ENCODE measurements at regions not wholly inside any gene's neighbourhood (a gene's known extent, or its start where the extent isn't known, plus 50 kb on each side); places are given as distances from the start of the nearest gene placed in this dataset.

GRCh38 chr7:155870334-155871180, 58.3 kb upstream of the SHH start:
- Mint-ChIP-seq H3K4me1 (ENCODE audit: low read depth, unreplicated experiment) (no peaks in the 10 kb centered on the region), H3K36me3 (ENCODE audit: low read depth, unreplicated experiment) (no peaks in the 10 kb centered on the region), H3K4me3 (ENCODE audit: unreplicated experiment) (no peak overlapping the region), H3K9me3 (ENCODE audit: unreplicated experiment) (peaks cover 3% of the 10 kb centered on the region), H3K27ac (ENCODE audit: unreplicated experiment) (no peak overlapping the region), H3K27me3 (ENCODE audit: low read depth, unreplicated experiment) (peaks cover 28% of the 10 kb centered on the region)
- Histone ChIP-seq H3K4me2 (ENCODE audit: low read length) (no peak overlapping the region), H3K27me3 (ENCODE audit: insufficient read depth, low read length) (peaks cover 13% of the 10 kb centered on the region), H3K27ac (ENCODE audit: low read depth, low read length) (no peak overlapping the region), H3K9ac (ENCODE audit: low read length) (no peak overlapping the region), H3K9me3 (ENCODE audit: insufficient read depth, low read depth, low read length) (peaks cover 4% of the 10 kb centered on the region), H4K20me1 (ENCODE audit: insufficient read depth, low read length) (no peaks in the 10 kb centered on the region), H3K79me2 (ENCODE audit: insufficient read depth, low read length) (no peaks in the 10 kb centered on the region), H3K36me3 (ENCODE audit: insufficient read depth, low read length) (no peaks in the 10 kb centered on the region), H2AFZ (ENCODE audit: low read depth, low read length) (no peak overlapping the region), H3K4me1 (ENCODE audit: insufficient read depth, low read length) (no peaks in the 10 kb centered on the region), H3K4me3 (ENCODE audit: insufficient read depth, low read depth, low read length) (no peak overlapping the region)
- TF ChIP-seq EZH2 (IDR thresholded peaks at IDR 0.05; ENCODE audit: insufficient read depth, low read length) = no peak
- TF ChIP-seq CTCF (IDR thresholded peaks at IDR 0.05; ENCODE audit: insufficient read depth, low read depth, low read length) = no peak
- FAIRE-seq = no peak
- DNase-seq (ENCODE audit: low read depth) = no peak

GRCh38 chr7:155869784-155870076, 57.5 kb upstream of the SHH start:
- H3K4me3 ChIP-seq (ENCODE audit: insufficient read depth, low read depth, low read length) = no peak overlapping the region
- peaks cover 16% of the 10 kb centered on the region for H3K27me3 ChIP-seq (ENCODE audit: insufficient read depth, low read length)
- H3K4me1 Mint-ChIP-seq (ENCODE audit: low read depth, unreplicated experiment) = no peaks in the 10 kb centered on the region
- no peak for FAIRE-seq
- no peaks in the 10 kb centered on the region for H3K36me3 Mint-ChIP-seq (ENCODE audit: low read depth, unreplicated experiment)
- H3K36me3 ChIP-seq (ENCODE audit: insufficient read depth, low read length) = no peaks in the 10 kb centered on the region
- peaks cover 32% of the 10 kb centered on the region for H3K27me3 Mint-ChIP-seq (ENCODE audit: low read depth, unreplicated experiment)
- H3K9ac ChIP-seq (ENCODE audit: low read length) = no peak overlapping the region
- no peak for DNase-seq (ENCODE audit: low read depth)
- H3K27ac ChIP-seq (ENCODE audit: low read depth, low read length) = no peak overlapping the region
- peaks cover 4% of the 10 kb centered on the region for H3K9me3 ChIP-seq (ENCODE audit: insufficient read depth, low read depth, low read length)
- H3K79me2 ChIP-seq (ENCODE audit: insufficient read depth, low read length) = no peaks in the 10 kb centered on the region
- no peaks in the 10 kb centered on the region for H3K4me1 ChIP-seq (ENCODE audit: insufficient read depth, low read length)
- TF ChIP-seq CTCF (IDR thresholded peaks at IDR 0.05; ENCODE audit: insufficient read depth, low read depth, low read length) = no peak
- TF ChIP-seq EZH2 (IDR thresholded peaks at IDR 0.05; ENCODE audit: insufficient read depth, low read length) = no peak
- H2AFZ ChIP-seq (ENCODE audit: low read depth, low read length) = no peak overlapping the region
- H3K9me3 Mint-ChIP-seq (ENCODE audit: unreplicated experiment) = peaks cover 3% of the 10 kb centered on the region
- no peak overlapping the region for H3K27ac Mint-ChIP-seq (ENCODE audit: unreplicated experiment)
- H4K20me1 ChIP-seq (ENCODE audit: insufficient read depth, low read length) = no peaks in the 10 kb centered on the region
- no peak overlapping the region for H3K4me3 Mint-ChIP-seq (ENCODE audit: unreplicated experiment)
- H3K4me2 ChIP-seq (ENCODE audit: low read length) = no peak overlapping the region
